ENCODE measurements at regions not wholly inside any gene's neighbourhood (a gene's known extent, or its start where the extent isn't known, plus 50 kb on each side); places are given as distances from the start of the nearest gene placed in this dataset.

DNA sequence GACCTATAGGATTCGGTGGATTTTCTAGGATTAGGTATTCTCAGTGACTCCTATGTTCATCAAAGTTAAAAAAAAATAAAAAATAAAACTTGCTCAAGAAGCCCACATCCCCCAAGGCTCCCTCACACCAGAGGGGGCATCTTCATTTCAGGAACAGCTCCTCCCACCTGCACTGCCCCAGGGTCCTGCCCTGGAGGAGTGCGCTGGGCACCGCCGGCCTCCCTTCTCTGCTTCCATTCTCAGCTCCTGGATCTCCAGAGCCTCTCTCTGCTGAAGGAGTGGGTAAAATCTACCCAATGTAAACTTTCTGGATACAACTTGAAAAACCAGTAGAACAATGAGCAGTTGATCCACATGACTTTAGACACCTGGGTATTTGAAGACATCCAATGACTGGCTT, 359.8 kb upstream of the IRX4 start:
- Histone ChIP-seq H3K4me2 (ENCODE audit: low read length) (no peak overlapping the region), H2AFZ (ENCODE audit: low read depth, low read length) (no peak overlapping the region), H3K27me3 (ENCODE audit: low read depth, low read length) (no peaks in the 10 kb centered on the region), H4K20me1 (ENCODE audit: insufficient read depth, low read length) (no peaks in the 10 kb centered on the region), H3K4me1 (ENCODE audit: low read length) (no peaks in the 10 kb centered on the region), H3K79me2 (ENCODE audit: low read length) (no peaks in the 10 kb centered on the region), H3K36me3 (replicated peaks; ENCODE audit: low read depth, low read length) (no peaks in the 10 kb centered on the region), H3K9ac (ENCODE audit: low read length) (no peak overlapping the region), H3K4me3 (ENCODE audit: low read length) (no peak overlapping the region), H3K27ac (ENCODE audit: low read length) (no peak overlapping the region), H3K9me3 (ENCODE audit: insufficient read depth, low read length) (no peaks in the 10 kb centered on the region)
- TF ChIP-seq, protein P1, sequence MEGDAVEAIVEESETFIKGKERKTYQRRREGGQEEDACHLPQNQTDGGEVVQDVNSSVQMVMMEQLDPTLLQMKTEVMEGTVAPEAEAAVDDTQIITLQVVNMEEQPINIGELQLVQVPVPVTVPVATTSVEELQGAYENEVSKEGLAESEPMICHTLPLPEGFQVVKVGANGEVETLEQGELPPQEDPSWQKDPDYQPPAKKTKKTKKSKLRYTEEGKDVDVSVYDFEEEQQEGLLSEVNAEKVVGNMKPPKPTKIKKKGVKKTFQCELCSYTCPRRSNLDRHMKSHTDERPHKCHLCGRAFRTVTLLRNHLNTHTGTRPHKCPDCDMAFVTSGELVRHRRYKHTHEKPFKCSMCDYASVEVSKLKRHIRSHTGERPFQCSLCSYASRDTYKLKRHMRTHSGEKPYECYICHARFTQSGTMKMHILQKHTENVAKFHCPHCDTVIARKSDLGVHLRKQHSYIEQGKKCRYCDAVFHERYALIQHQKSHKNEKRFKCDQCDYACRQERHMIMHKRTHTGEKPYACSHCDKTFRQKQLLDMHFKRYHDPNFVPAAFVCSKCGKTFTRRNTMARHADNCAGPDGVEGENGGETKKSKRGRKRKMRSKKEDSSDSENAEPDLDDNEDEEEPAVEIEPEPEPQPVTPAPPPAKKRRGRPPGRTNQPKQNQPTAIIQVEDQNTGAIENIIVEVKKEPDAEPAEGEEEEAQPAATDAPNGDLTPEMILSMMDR (IDR thresholded peaks at IDR 0.05; ENCODE audit: low read depth, low read length) = no peak
- no peak for TF ChIP-seq EZH2phosphoT487 (IDR thresholded peaks at IDR 0.05; ENCODE audit: low read depth)

DNA sequence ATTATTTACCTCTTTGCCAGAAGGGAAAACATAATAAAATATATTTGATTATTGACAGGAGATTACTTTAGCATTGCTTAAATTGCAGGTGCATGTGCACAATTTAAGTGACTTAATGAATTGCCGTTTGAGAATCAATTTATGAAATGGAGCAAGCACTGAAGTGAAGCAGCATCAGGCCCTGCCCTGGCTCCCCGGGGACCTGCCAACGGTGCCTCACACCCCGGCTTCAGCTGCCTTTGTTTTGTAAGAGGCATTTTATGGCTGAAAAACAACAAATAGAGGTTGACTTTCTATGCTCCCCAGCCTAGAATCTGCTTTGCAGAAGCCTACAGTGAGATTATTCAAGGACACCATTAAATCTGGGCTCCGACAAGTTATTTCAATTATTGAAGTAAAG, 359.1 kb upstream of the IRX4 start:
- no peaks in the 10 kb centered on the region for H4K20me1 ChIP-seq (ENCODE audit: insufficient read depth, low read length)
- H3K27me3 ChIP-seq (ENCODE audit: low read depth, low read length) = no peaks in the 10 kb centered on the region
- TF ChIP-seq EZH2phosphoT487 (IDR thresholded peaks at IDR 0.05; ENCODE audit: low read depth) = no peak
- TF ChIP-seq, protein P1 (IDR thresholded peaks at IDR 0.05; ENCODE audit: low read depth, low read length) = no peak
- H3K36me3 ChIP-seq (replicated peaks; ENCODE audit: low read depth, low read length) = no peaks in the 10 kb centered on the region
- H3K4me2 ChIP-seq (ENCODE audit: low read length) = no peak overlapping the region
- H3K79me2 ChIP-seq (ENCODE audit: low read length) = no peaks in the 10 kb centered on the region
- H3K4me3 ChIP-seq (ENCODE audit: low read length) = no peak overlapping the region
- H3K27ac ChIP-seq (ENCODE audit: low read length) = no peak overlapping the region
- H3K9ac ChIP-seq (ENCODE audit: low read length) = no peak overlapping the region
- no peak overlapping the region for H2AFZ ChIP-seq (ENCODE audit: low read depth, low read length)
- no peaks in the 10 kb centered on the region for H3K4me1 ChIP-seq (ENCODE audit: low read length)
- H3K9me3 ChIP-seq (ENCODE audit: insufficient read depth, low read length) = no peaks in the 10 kb centered on the region

DNA sequence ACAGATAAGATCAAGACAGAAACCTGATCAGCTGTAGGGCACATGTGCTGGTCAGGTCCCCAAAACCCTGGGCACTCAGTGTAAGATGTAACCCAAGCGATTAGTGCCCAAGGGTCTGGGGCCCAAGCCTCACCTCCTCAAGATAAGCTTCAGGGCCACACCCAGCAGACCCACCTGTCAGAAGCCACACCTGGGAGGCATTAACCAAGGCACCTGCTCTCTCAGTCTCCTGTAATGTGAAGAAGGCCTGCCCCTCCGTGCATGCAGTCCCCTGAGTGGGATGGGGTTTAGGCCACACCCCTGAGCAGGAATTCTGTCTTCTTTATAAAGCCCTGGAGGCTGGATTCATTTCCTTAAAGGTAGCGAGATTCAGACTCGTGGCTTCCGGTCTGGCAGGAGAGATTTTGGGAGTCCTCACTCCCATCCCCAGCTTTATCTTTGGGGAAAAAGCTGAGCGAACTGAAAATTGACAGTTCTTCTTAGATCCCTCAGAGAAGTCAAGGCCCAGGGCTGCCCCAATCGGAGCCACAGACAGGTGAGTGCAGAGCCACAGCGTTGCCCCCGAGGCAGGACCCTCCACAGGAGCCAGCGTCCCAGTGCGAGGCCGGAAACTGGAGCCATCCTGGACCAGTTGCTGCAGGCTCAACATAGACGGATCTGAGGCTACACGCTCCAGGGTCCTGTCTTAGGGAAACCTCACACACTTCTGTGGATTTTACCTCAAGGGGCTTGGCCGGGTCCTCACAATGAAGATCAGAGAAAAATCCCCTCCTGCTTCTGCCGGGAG, 357.6 kb upstream of the IRX4 start:
- Histone ChIP-seq H3K9ac (ENCODE audit: low read length) (no peak overlapping the region), H3K79me2 (ENCODE audit: low read length) (no peaks in the 10 kb centered on the region), H3K9me3 (ENCODE audit: insufficient read depth, low read length) (no peaks in the 10 kb centered on the region), H3K27me3 (ENCODE audit: low read depth, low read length) (no peaks in the 10 kb centered on the region), H2AFZ (ENCODE audit: low read depth, low read length) (no peak overlapping the region), H3K4me1 (ENCODE audit: low read length) (no peaks in the 10 kb centered on the region), H3K27ac (ENCODE audit: low read length) (no peak overlapping the region), H4K20me1 (ENCODE audit: insufficient read depth, low read length) (no peaks in the 10 kb centered on the region), H3K4me3 (ENCODE audit: low read length) (no peak overlapping the region), H3K36me3 (replicated peaks; ENCODE audit: low read depth, low read length) (no peaks in the 10 kb centered on the region), H3K4me2 (ENCODE audit: low read length) (no peak overlapping the region)
- TF ChIP-seq, protein P1 (IDR thresholded peaks at IDR 0.05; ENCODE audit: low read depth, low read length) = no peak
- no peak for TF ChIP-seq EZH2phosphoT487 (IDR thresholded peaks at IDR 0.05; ENCODE audit: low read depth)

DNA sequence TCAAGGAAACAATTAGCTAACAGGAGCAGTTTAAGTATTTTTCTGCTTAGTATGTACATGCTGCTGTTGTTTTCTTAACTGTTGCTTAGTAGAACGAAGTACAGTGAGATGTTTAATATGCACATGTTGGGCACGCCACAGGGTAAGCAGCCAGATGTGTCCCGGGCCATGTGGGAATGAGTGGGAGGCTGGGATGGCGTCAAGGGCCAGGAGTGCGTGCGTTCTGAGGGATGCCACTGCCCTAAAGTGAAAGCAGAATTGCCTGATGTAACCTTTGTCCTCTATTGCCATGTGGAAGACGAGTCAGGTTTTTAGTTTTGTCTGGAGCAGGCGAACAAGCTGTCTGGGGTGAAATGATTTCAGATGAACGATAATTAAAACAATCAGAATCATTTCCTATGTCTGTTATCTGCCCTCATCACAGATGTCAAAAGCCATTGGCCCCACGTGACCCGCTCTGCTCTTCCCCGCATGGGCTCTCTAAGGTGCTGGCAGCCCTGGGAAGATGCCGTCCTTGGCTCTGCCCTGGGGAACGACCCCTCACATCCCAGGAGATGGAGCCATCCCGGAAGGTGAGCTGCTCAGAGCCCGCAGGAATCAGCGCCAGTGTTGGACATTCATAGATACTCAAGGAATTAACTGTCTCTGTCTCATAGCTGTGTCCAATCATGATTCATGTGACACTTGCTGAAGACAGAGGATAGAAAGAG, 356.6 kb upstream of the IRX4 start:
- no peaks in the 10 kb centered on the region for H4K20me1 ChIP-seq (ENCODE audit: insufficient read depth, low read length)
- H3K27ac ChIP-seq (ENCODE audit: low read length) = no peak overlapping the region
- no peak overlapping the region for H3K4me2 ChIP-seq (ENCODE audit: low read length)
- no peaks in the 10 kb centered on the region for H3K36me3 ChIP-seq (replicated peaks; ENCODE audit: low read depth, low read length)
- TF ChIP-seq, protein P1 (IDR thresholded peaks at IDR 0.05; ENCODE audit: low read depth, low read length) = no peak
- no peak overlapping the region for H3K9ac ChIP-seq (ENCODE audit: low read length)
- H3K4me3 ChIP-seq (ENCODE audit: low read length) = no peak overlapping the region
- H3K4me1 ChIP-seq (ENCODE audit: low read length) = no peaks in the 10 kb centered on the region
- no peaks in the 10 kb centered on the region for H3K79me2 ChIP-seq (ENCODE audit: low read length)
- H2AFZ ChIP-seq (ENCODE audit: low read depth, low read length) = no peak overlapping the region
- no peaks in the 10 kb centered on the region for H3K27me3 ChIP-seq (ENCODE audit: low read depth, low read length)
- H3K9me3 ChIP-seq (ENCODE audit: insufficient read depth, low read length) = no peaks in the 10 kb centered on the region

Data from OCI-LY3 (cell line).